ENCODE measurements at regions not wholly inside any gene's neighbourhood (a gene's known extent, or its start where the extent isn't known, plus 50 kb on each side); places are given as distances from the start of the nearest gene placed in this dataset.
"Not testable (repeated sequence)": the region's sequence is repeated elsewhere in the genome, so short reads cannot be mapped to it uniquely, and the experiment has no call there.

- no peak for TF ChIP-seq CTCF (conservative IDR thresholded peaks at IDR 0.05)
- TF ChIP-seq ZFX (IDR thresholded peaks at IDR 0.05): no peak
- H3K27ac ChIP-seq: no peak overlapping the region
These were observed 319.0 kb upstream of the NUDT12 start for GRCh38 chr5:103881560-103881959.

GRCh38 chr5:103867857-103868598 is 305.4 kb upstream of the NUDT12 start:
- H3K27ac ChIP-seq: no peak overlapping the region
- TF ChIP-seq CTCF (conservative IDR thresholded peaks at IDR 0.05): no peak
- no peak for TF ChIP-seq ZFX (IDR thresholded peaks at IDR 0.05)

GRCh38 chr5:103866169-103866568 is 303.6 kb upstream of the NUDT12 start:
- no peak overlapping the region for H3K27ac ChIP-seq
- TF ChIP-seq ZFX (IDR thresholded peaks at IDR 0.05) (no peak), CTCF (conservative IDR thresholded peaks at IDR 0.05) (no peak)

GRCh38 chr5:103862398-103862797 is 299.8 kb upstream of the NUDT12 start:
- TF ChIP-seq ZFX (IDR thresholded peaks at IDR 0.05) (no peak), CTCF (conservative IDR thresholded peaks at IDR 0.05) (no peak)

GRCh38 chr5:103860327-103860726 is 297.7 kb upstream of the NUDT12 start:
- H3K27ac ChIP-seq: no peak overlapping the region
- no peak for TF ChIP-seq ZFX (IDR thresholded peaks at IDR 0.05)
- no peak for TF ChIP-seq CTCF (conservative IDR thresholded peaks at IDR 0.05)

More at GRCh38 chr5:103862398-103862797, 299.8 kb upstream of the NUDT12 start:
- no peak overlapping the region for H3K27ac ChIP-seq

GRCh38 chr5:103858367-103858766 is 295.8 kb upstream of the NUDT12 start:
- H3K27ac ChIP-seq: not testable (repeated sequence)

GRCh38 chr5:103851091-103851490 is 288.5 kb upstream of the NUDT12 start:
- no peak overlapping the region for H3K27ac ChIP-seq
- TF ChIP-seq CTCF (conservative IDR thresholded peaks at IDR 0.05) (no peak), ZFX (IDR thresholded peaks at IDR 0.05) (no peak)

GRCh38 chr5:103849934-103850333 is 287.3 kb upstream of the NUDT12 start:
- H3K27ac ChIP-seq: no peak overlapping the region
- TF ChIP-seq CTCF (conservative IDR thresholded peaks at IDR 0.05): no peak
- TF ChIP-seq ZFX (IDR thresholded peaks at IDR 0.05): no peak
